ENCODE measurements at regions not wholly inside any gene's neighbourhood (a gene's known extent, or its start where the extent isn't known, plus 50 kb on each side); places are given as distances from the start of the nearest gene placed in this dataset.

GRCh38 chr12:23049180-23049579 lies 424.2 kb downstream of the ETNK1 start:
- Mint-ChIP-seq H3K27me3 (ENCODE audit: low read depth) (no peaks in the 10 kb centered on the region), H3K27ac (no peak overlapping the region), H3K36me3 (no peaks in the 10 kb centered on the region; the same call in 1 of the 2 replicates), H3K4me1 (peaks cover 9% of the 10 kb centered on the region), H3K4me3 (no peak overlapping the region), H3K9me3 (peaks cover 3% of the 10 kb centered on the region; the same call in 1 of the 2 replicates)
- ChIA-PET POLR2A (no interaction called here), CTCF (no interaction called here)
- ATAC-seq, result no peak
- no peak for TF ChIP-seq CDX4 (CRISPR knock-in tag; IDR thresholded peaks at IDR 0.05; ENCODE audit: borderline replicate concordance)
- no peak for TF ChIP-seq ATF2 (CRISPR knock-in tag; IDR thresholded peaks at IDR 0.05; ENCODE audit: borderline replicate concordance, low read depth)
- no peak for DNase-seq (ENCODE audit: low spot score)

GRCh38 chr12:23055004-23055403 lies 430.0 kb downstream of the ETNK1 start:
- Mint-ChIP-seq H3K4me1 (no peaks in the 10 kb centered on the region), H3K27me3 (ENCODE audit: low read depth) (no peaks in the 10 kb centered on the region), H3K27ac (no peak overlapping the region), H3K9me3 (peaks cover 3% of the 10 kb centered on the region; the same call in 1 of the 2 replicates), H3K4me3 (no peak overlapping the region), H3K36me3 (no peaks in the 10 kb centered on the region; the same call in 1 of the 2 replicates)
- TF ChIP-seq AR (CRISPR knock-in tag; IDR thresholded peaks at IDR 0.05), result no peak
- peak; percentile 47; the same call in 1 of the 2 replicates for TF ChIP-seq CTCF (IDR thresholded peaks at IDR 0.05)
- TF ChIP-seq USF2 (CRISPR knock-in tag; IDR thresholded peaks at IDR 0.05), result peak; percentile 73
- TF ChIP-seq ZNF532 (CRISPR knock-in tag; IDR thresholded peaks at IDR 0.05; ENCODE audit: borderline replicate concordance), result no peak
- TF ChIP-seq USF1 (CRISPR knock-in tag; IDR thresholded peaks at IDR 0.05), result peak; percentile 52; the same call in 1 of the 2 replicates
- ChIA-PET CTCF (interaction anchor here (0.6 to 2.7 kb wide), 7 partner anchors 10 to 370 kb away, joined by 3 to 55 read pairs (median 4); no protein-coding TSS in a partner anchor), POLR2A (no interaction called here)
- ATAC-seq (peak; percentile 96), DNase-seq (ENCODE audit: low spot score) (peak; percentile 67)
